Prostate gland (tissue), 2 donors: ENCODE measurements at regions not wholly inside any gene's neighbourhood (a gene's known extent, or its start where the extent isn't known, plus 50 kb on each side); places are given as distances from the start of the nearest gene placed in this dataset.

Experiments used
- CTCF ChIP-seq, 4 experiments: fragments of 200-600 bp in 2 of 4; fragments of 450-650 bp in 2 of 4; sonication (generic) in 2 of 4; IDR thresholded peaks; 1 replicate in 3 of 4; 2 replicates in 1 of 4; pipeline ENCODE4 v1.5.1; 2016 to 2019; ENCODE audit warnings: antibody characterized with exemption in 4 of 4, mild to moderate bottlenecking in 2 of 4, moderate library complexity in 2 of 4
- POLR2A ChIP-seq: fragments of 450-650 bp; IDR thresholded peaks from one replicate; pipeline ENCODE4 v1.6.1; 2016; ENCODE audit warnings: antibody characterized with exemption, mild to moderate bottlenecking
- POLR2AphosphoS5 ChIP-seq: sonication (generic); formaldehyde crosslinking; IDR thresholded peaks from one replicate; pipeline ENCODE4 v1.6.1; 2017; ENCODE audit warnings: antibody characterized with exemption

- TF ChIP-seq POLR2A, result no peak
- no peak for TF ChIP-seq POLR2AphosphoS5
- TF ChIP-seq CTCF (IDR thresholded peaks at IDR 0.05), result no peak
These were observed 156.6 kb upstream of the LHCGR start for GRCh38 chr2:48912110-48912509.
